C4-2B (cell line): ENCODE measurements at regions not wholly inside any gene's neighbourhood (a gene's known extent, or its start where the extent isn't known, plus 50 kb on each side); places are given as distances from the start of the nearest gene placed in this dataset.

Experiments
- H3K27ac ChIP-seq: fragments of 450-650 bp; 2 replicates; pipeline ENCODE4 v1.5.1; 2017
- ZFX ChIP-seq: fragments of 450-650 bp; IDR thresholded peaks from 2 replicates; pipeline ENCODE4 v1.6.1; 2017
- TF ChIP-seq, protein P1 (sequence below): fragments of 450-650 bp; conservative IDR thresholded peaks from 2 replicates; pipeline ENCODE4 v1.5.1; 2017; ENCODE audit warnings: mild to moderate bottlenecking

DNA sequence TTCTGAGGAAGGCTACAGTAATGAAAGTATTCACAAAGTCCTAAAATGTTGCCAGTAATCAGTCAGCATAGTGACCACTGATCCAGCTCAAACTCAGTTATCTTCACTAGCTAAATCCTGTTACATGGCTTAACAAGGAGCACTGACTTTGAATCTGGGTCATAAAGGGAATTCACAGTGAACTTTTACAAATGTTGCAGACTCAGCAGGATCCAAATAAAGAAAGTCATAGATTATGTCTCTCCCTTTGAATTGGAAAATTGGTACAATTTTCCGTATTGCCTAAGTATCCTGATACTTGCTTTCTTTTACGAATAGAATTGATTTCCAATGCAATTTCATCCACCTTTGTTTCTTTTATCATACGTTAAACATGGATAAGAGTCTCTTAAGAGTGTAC lies 431.5 kb upstream of the CNTN6 start:
- H3K27ac ChIP-seq, result no peak overlapping the region
- TF ChIP-seq, protein P1, sequence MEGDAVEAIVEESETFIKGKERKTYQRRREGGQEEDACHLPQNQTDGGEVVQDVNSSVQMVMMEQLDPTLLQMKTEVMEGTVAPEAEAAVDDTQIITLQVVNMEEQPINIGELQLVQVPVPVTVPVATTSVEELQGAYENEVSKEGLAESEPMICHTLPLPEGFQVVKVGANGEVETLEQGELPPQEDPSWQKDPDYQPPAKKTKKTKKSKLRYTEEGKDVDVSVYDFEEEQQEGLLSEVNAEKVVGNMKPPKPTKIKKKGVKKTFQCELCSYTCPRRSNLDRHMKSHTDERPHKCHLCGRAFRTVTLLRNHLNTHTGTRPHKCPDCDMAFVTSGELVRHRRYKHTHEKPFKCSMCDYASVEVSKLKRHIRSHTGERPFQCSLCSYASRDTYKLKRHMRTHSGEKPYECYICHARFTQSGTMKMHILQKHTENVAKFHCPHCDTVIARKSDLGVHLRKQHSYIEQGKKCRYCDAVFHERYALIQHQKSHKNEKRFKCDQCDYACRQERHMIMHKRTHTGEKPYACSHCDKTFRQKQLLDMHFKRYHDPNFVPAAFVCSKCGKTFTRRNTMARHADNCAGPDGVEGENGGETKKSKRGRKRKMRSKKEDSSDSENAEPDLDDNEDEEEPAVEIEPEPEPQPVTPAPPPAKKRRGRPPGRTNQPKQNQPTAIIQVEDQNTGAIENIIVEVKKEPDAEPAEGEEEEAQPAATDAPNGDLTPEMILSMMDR, result no peak
- no peak for TF ChIP-seq ZFX

DNA sequence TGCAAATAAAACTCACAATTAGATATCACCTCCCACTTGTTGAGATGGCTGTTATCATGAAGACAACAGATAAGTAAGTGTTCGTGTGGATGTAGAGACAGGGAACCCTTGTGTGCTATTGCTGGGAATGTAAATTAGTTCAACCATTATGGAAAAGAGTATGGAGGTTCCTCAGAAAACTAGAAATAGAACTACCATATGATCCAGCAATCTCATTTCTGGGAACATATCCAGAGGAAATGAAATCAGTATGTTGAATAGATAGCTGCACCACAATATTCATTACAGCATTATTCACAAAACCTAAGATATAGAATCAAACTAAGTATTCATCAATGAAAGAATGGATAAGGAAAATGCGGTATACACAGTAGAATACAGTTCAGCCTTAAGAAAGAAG lies 418.7 kb upstream of the CNTN6 start:
- no peak for TF ChIP-seq ZFX
- TF ChIP-seq, protein P1, result no peak
- no peak overlapping the region for H3K27ac ChIP-seq

DNA sequence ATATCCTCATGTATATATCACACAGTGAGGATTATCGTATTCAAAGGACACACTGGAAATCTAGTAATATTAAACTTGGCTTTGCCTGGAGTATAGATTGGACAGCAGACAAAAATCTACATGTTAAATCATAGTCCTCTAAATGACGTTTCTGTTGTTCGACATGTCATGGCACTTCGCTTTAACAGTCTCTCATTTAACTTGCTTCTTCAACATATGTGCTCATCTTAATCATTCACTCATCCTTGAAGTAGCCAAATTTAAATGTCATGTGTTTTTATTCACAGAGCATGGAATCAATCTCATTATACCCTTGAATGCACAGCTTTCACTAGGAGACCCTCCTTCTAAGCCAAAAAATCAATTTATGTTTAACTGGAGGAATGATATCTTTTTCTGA lies 417.0 kb upstream of the CNTN6 start:
- TF ChIP-seq, protein P1, result no peak
- TF ChIP-seq ZFX, result no peak
- no peak overlapping the region for H3K27ac ChIP-seq

DNA sequence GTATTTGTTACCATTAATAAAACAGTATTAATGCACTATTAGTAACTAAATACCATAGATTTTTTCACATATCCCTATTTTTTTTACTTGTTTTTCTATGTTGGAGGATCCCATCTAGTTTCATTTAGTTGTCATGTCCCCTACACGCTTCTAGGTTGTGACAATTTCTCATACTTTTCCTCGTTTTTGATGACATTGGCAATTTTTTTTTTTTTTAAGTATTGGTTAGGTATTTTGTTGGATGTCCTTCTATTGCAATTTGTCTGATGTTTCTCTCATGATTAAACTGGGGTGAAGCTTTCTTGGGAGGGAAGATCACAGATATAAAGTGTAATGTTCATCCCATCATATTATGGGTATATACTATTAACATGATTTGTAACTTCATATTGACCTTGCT lies 409.1 kb upstream of the CNTN6 start:
- no peak for TF ChIP-seq ZFX
- TF ChIP-seq, protein P1, result no peak
- no peak overlapping the region for H3K27ac ChIP-seq

DNA sequence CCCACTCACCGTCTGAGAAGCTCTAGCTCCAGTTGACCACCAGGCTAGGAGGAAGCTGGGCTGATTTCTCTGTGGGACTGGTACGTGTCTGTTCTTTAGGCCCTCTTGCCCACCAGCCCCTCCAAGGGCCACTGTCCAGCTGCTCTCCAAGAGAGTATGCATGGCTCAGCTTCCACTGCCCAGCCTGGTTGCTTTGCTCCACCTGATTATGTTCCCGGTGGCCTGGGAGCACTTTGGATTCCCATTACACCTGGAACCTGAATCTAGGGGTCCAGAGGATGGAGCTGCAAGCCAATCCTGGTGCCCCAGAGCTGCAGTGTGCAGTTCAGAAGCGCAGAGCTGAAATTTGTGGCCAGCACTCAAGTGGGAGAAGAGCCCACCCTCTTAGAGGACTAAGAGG lies 402.1 kb upstream of the CNTN6 start:
- no peak for TF ChIP-seq ZFX
- TF ChIP-seq, protein P1, result no peak
- H3K27ac ChIP-seq, result no peak overlapping the region

DNA sequence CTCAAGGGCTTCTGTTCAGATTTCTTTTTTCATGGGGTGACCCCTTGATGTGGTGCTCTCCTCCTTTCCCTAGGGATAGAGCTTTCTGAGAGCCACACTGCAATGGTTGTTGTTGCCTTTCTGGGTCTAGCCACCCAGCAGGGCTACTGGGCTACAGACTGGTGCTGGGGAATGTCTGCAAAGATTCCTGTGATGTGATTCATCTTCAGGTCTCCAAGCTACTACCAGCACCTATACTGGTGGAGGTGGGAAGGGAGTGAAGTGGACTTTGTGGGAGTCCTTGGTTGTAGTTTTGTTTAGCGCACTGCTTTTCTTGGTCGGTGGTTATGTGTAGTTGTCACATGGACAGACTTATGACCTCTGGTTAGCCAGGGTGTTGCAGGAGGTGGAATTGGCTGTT lies 392.3 kb upstream of the CNTN6 start:
- TF ChIP-seq, protein P1, result no peak
- TF ChIP-seq ZFX, result no peak
- H3K27ac ChIP-seq, result no peak overlapping the region

DNA sequence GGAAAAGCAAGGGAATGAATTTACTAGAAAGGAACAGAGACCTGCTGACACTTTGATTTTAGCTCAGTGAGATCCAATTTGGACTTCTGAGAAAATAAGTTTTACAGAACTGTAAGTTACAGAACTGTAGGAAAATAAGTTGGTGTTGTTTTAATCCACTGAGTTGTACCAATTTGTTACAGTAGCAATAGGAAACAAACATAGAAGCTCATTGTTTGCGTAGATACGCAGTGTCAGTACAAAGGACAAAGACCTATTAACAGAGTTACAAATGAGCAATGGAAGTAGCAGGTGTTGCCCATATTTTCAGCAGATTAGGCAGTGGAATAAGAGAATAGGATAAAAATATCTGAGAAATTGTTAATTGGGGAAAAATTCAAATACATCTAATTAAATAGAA lies 385.8 kb upstream of the CNTN6 start:
- no peak overlapping the region for H3K27ac ChIP-seq
- TF ChIP-seq ZFX, result no peak
- TF ChIP-seq, protein P1, result no peak
